PC-3 (cell line): ENCODE measurements at regions not wholly inside any gene's neighbourhood (a gene's known extent, or its start where the extent isn't known, plus 50 kb on each side); places are given as distances from the start of the nearest gene placed in this dataset.

Experiments used
- ATAC-seq: fragments of 200-7000 bp; cut with Tn5 transposase; 2 replicates; pipeline ENCODE4 v1.9.1; 2020; ENCODE audit warnings: mild to moderate bottlenecking, moderate library complexity
- BruUV-seq: library from RNA; stranded (reverse); fragments of 400-500 nt; replicated peaks from 2 replicates; lab custom pipeline; 2021; lab: Mats Ljungman, UMichigan
- CTCF ChIA-PET: fragments of 300-600 bp; sonication (Branson Sonifier 250); formaldehyde crosslinking; loops from one replicate; lab custom pipeline; 2022; ENCODE audit warnings: antibody characterized with exemption; lab: Charles Lee
- POLR2A ChIA-PET: fragments of 300-600 bp; sonication (Branson Sonifier 250); formaldehyde crosslinking; loops from one replicate; lab custom pipeline; 2022; ENCODE audit warnings: antibody characterized with exemption; ENCODE audit not compliant: unreplicated experiment; lab: Charles Lee
- DNase-seq: peaks from one replicate; pipeline ENCODE4 v3.0.0-alpha.2; 2015
- H2AFZ ChIP-seq: fragments of 300-600 bp; sonication (generic); 2 replicates; pipeline ENCODE4 v1.6.0; 2016; ENCODE audit warnings: antibody characterized with exemption, low read length
- H3F3A ChIP-seq: fragments of 300-600 bp; sonication (generic); one replicate; pipeline ENCODE4 v1.6.0; 2017; ENCODE audit warnings: antibody characterized with exemption, low read length, control low read depth, mild to moderate bottlenecking; ENCODE audit not compliant: unreplicated experiment
- H3K27ac ChIP-seq: fragments of 300-600 bp; sonication (generic); 2 replicates; pipeline ENCODE4 v1.5.1; 2016; ENCODE audit warnings: mild to moderate bottlenecking, low read length
- H3K27me3 ChIP-seq: fragments of 300-600 bp; sonication (generic); 2 replicates; pipeline ENCODE4 v1.6.1; 2016; ENCODE audit warnings: low read length, mixed read lengths
- H3K36me3 ChIP-seq: fragments of 300-600 bp; sonication (generic); 2 replicates; pipeline ENCODE4 v1.6.1; 2016; ENCODE audit warnings: low read depth, mixed run types, low read length, mixed read lengths
- H3K4me1 ChIP-seq: fragments of 300-600 bp; sonication (generic); 2 replicates; pipeline ENCODE4 v1.5.1; 2016; ENCODE audit warnings: low read length; ENCODE audit not compliant: insufficient read depth
- H3K4me2 ChIP-seq: fragments of 300-600 bp; sonication (generic); 2 replicates; pipeline ENCODE4 v1.6.0; 2016; ENCODE audit warnings: low read length
- H3K4me3 ChIP-seq: fragments of 300-600 bp; sonication (generic); 2 replicates; pipeline ENCODE4 v1.5.1; 2016; ENCODE audit warnings: mild to moderate bottlenecking, low read length, mixed read lengths
- H3K79me2 ChIP-seq: fragments of 300-600 bp; sonication (generic); 2 replicates; pipeline ENCODE4 v1.6.1; 2017; ENCODE audit warnings: low read length, mixed read lengths
- H3K9ac ChIP-seq: fragments of 300-600 bp; sonication (generic); 2 replicates; pipeline ENCODE4 v1.6.0; 2016; ENCODE audit warnings: mild to moderate bottlenecking, low read length
- H3K9me2 ChIP-seq: fragments of 300-600 bp; sonication (generic); replicated peaks from 2 replicates; pipeline ENCODE4 v1.6.1; 2016; ENCODE audit warnings: mixed run types, low read length, mixed read lengths
- H3K9me3 ChIP-seq: fragments of 300-600 bp; sonication (generic); 2 replicates; pipeline ENCODE4 v1.6.1; 2016; ENCODE audit warnings: low read length, mixed read lengths
- H4K20me1 ChIP-seq: fragments of 300-600 bp; sonication (generic); 2 replicates; pipeline ENCODE4 v1.6.1; 2016; ENCODE audit warnings: low read length, mixed read lengths
- EZH2 ChIP-seq: fragments of 300-600 bp; sonication (generic); IDR thresholded peaks from one replicate; pipeline ENCODE4 v1.6.1; 2017; ENCODE audit warnings: antibody characterized with exemption, mild to moderate bottlenecking, low read length; ENCODE audit not compliant: unreplicated experiment
- EZH2phosphoT487 ChIP-seq: fragments of 300-600 bp; sonication (generic); IDR thresholded peaks from 2 replicates; pipeline ENCODE4 v1.6.1; 2018; ENCODE audit warnings: mild to moderate bottlenecking, antibody characterized with exemption, low read length, borderline replicate concordance
- intact Hi-C: fragments of 100-400 bp; cut with micrococcal nuclease; formaldehyde crosslinking; loops from 2 replicates; pipeline ENCODE4 v1.9.0; 2023
- TF ChIP-seq, protein P1 (sequence below): fragments of 300-600 bp; sonication (generic); conservative IDR thresholded peaks from 2 replicates; pipeline ENCODE4 v1.5.1; 2017; ENCODE audit warnings: antibody characterized with exemption, low read depth, mild to moderate bottlenecking, low read length

DNA sequence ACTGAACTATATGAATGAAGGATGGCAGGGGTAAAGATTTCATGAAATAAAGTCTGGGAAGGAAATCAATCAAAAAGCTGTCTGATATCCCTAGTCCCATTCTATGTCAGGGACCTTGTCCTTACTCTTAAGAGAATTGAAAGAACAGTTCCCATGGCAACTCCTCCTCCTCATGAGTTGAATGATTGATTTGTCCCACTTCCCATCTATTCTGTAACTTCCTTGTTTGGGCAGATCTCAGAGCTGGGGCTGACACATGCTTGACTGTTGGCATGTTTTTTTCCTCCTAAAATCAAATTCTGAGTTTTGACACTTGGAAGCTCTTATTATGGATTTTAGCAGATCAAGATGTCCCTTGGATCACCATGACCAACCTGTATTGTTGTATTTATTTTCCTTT, 1138.6 kb upstream of the CDH8 start:
- CTCF ChIA-PET = no interaction called here
- BruUV-seq = no TSS peak
- no peak overlapping the region for H3K4me3 ChIP-seq
- POLR2A ChIA-PET = no interaction called here
- H2AFZ ChIP-seq = no peak overlapping the region
- no peaks in the 10 kb centered on the region for H3K9me3 ChIP-seq
- H3K4me2 ChIP-seq = no peak overlapping the region
- intact Hi-C loops = no loop called here
- no peak overlapping the region for H3K27ac ChIP-seq
- ATAC-seq (no peak), DNase-seq (no peak)
- no peaks in the 10 kb centered on the region for H3K9me2 ChIP-seq
- no peaks in the 10 kb centered on the region for H3K27me3 ChIP-seq
- TF ChIP-seq, protein P1, sequence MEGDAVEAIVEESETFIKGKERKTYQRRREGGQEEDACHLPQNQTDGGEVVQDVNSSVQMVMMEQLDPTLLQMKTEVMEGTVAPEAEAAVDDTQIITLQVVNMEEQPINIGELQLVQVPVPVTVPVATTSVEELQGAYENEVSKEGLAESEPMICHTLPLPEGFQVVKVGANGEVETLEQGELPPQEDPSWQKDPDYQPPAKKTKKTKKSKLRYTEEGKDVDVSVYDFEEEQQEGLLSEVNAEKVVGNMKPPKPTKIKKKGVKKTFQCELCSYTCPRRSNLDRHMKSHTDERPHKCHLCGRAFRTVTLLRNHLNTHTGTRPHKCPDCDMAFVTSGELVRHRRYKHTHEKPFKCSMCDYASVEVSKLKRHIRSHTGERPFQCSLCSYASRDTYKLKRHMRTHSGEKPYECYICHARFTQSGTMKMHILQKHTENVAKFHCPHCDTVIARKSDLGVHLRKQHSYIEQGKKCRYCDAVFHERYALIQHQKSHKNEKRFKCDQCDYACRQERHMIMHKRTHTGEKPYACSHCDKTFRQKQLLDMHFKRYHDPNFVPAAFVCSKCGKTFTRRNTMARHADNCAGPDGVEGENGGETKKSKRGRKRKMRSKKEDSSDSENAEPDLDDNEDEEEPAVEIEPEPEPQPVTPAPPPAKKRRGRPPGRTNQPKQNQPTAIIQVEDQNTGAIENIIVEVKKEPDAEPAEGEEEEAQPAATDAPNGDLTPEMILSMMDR = no peak
- no peak for TF ChIP-seq EZH2phosphoT487
- no peak for TF ChIP-seq EZH2
- no peaks in the 10 kb centered on the region for H3K36me3 ChIP-seq
- H3F3A ChIP-seq = no peaks in the 10 kb centered on the region
- H3K4me1 ChIP-seq = no peaks in the 10 kb centered on the region
- H3K79me2 ChIP-seq = no peaks in the 10 kb centered on the region
- H3K9ac ChIP-seq = no peak overlapping the region
- no peaks in the 10 kb centered on the region for H4K20me1 ChIP-seq

DNA sequence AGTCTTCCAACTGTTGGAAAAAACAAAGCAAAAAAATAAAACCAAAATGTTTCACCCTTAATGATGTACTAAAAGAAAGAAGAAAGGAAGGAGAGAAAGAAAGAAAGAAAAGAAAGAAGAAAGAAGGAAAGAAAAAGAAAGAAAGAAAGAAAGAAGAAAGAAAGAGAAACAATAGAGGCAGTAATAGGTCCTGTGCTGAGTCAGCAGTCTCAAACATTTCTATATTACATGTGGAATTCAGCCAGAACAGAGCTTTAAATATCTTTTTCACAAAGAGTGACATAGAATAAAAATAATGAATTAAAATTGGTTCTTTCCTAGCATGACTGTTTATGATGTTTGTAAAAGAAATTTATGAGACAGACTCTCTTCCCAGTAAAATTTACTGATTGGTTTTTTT, 1135.3 kb upstream of the CDH8 start:
- Histone ChIP-seq H3K9me2 (no peaks in the 10 kb centered on the region), H3K27ac (no peak overlapping the region), H3K9ac (no peak overlapping the region), H2AFZ (no peak overlapping the region), H3F3A (no peaks in the 10 kb centered on the region), H3K9me3 (no peaks in the 10 kb centered on the region), H3K4me2 (no peak overlapping the region), H3K4me3 (no peak overlapping the region), H3K79me2 (no peaks in the 10 kb centered on the region), H3K36me3 (no peaks in the 10 kb centered on the region), H3K4me1 (no peaks in the 10 kb centered on the region), H3K27me3 (no peaks in the 10 kb centered on the region), H4K20me1 (no peaks in the 10 kb centered on the region)
- no peak for DNase-seq
- ATAC-seq = no peak
- POLR2A ChIA-PET = no interaction called here
- intact Hi-C loops = no loop called here
- CTCF ChIA-PET = no interaction called here
- TF ChIP-seq EZH2phosphoT487 (no peak), EZH2 (no peak)
- TF ChIP-seq, protein P1 = no peak
- no TSS peak for BruUV-seq

DNA sequence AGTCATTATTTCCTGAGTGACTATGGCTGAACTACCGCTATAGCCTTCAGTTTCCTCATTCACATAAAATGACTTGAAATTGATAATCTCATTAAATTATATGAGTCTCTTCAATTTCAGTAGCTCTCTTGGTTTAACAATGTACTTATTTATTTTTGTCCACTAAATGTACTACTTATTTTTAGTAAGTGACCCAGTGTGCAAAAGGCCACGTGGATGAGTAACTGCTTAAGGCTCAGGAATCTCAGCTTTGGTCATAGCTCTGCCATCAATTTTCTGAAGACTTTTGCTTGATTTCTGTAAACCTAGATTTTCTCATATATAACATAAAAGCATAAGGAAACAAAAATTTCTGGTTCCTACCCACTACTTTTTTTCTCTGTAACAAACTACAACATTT, 1132.9 kb upstream of the CDH8 start:
- no peak overlapping the region for H3K27ac ChIP-seq
- ChIA-PET CTCF (no interaction called here), POLR2A (no interaction called here)
- no peak overlapping the region for H2AFZ ChIP-seq
- H3K4me2 ChIP-seq = no peak overlapping the region
- H3K4me1 ChIP-seq = no peaks in the 10 kb centered on the region
- no peaks in the 10 kb centered on the region for H4K20me1 ChIP-seq
- no peaks in the 10 kb centered on the region for H3F3A ChIP-seq
- H3K4me3 ChIP-seq = no peak overlapping the region
- H3K9ac ChIP-seq = no peak overlapping the region
- TF ChIP-seq EZH2phosphoT487 (no peak), EZH2 (no peak)
- H3K9me2 ChIP-seq = no peaks in the 10 kb centered on the region
- no peaks in the 10 kb centered on the region for H3K36me3 ChIP-seq
- no peak for DNase-seq
- H3K27me3 ChIP-seq = no peaks in the 10 kb centered on the region
- ATAC-seq = no peak
- H3K79me2 ChIP-seq = no peaks in the 10 kb centered on the region
- intact Hi-C loops = no loop called here
- H3K9me3 ChIP-seq = no peaks in the 10 kb centered on the region
- no TSS peak for BruUV-seq
